ENCODE measurements at regions not wholly inside any gene's neighbourhood (a gene's known extent, or its start where the extent isn't known, plus 50 kb on each side); places are given as distances from the start of the nearest gene placed in this dataset.

DNA sequence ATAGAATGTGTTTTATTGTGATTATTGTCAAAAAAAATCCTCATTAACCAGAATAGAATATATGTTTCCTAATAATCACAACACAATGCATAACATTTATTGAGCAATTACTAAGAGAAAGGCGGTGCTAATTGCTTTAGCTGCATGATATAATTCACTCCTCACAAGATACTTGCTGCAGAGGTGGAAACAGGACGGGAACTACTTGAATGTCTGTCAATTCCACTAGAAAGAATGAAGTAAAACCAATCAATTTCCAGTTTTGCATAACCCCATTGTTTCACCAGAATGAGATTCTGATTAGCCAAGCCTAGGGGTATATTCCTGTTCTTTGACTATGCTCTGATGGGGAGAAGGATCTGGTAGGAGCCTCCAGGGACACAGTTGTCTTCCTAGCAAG, 239.1 kb upstream of the NRP1 start:
- TF ChIP-seq, protein P1, sequence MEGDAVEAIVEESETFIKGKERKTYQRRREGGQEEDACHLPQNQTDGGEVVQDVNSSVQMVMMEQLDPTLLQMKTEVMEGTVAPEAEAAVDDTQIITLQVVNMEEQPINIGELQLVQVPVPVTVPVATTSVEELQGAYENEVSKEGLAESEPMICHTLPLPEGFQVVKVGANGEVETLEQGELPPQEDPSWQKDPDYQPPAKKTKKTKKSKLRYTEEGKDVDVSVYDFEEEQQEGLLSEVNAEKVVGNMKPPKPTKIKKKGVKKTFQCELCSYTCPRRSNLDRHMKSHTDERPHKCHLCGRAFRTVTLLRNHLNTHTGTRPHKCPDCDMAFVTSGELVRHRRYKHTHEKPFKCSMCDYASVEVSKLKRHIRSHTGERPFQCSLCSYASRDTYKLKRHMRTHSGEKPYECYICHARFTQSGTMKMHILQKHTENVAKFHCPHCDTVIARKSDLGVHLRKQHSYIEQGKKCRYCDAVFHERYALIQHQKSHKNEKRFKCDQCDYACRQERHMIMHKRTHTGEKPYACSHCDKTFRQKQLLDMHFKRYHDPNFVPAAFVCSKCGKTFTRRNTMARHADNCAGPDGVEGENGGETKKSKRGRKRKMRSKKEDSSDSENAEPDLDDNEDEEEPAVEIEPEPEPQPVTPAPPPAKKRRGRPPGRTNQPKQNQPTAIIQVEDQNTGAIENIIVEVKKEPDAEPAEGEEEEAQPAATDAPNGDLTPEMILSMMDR (IDR thresholded peaks at IDR 0.05) = no peak
- TF ChIP-seq POLR2A (IDR thresholded peaks at IDR 0.05) = no peak

All from adrenal gland (tissue), 5 donors.